GM19351 (cell line): ENCODE measurements at regions not wholly inside any gene's neighbourhood (a gene's known extent, or its start where the extent isn't known, plus 50 kb on each side); places are given as distances from the start of the nearest gene placed in this dataset.
"Not testable (repeated sequence)": the region's sequence is repeated elsewhere in the genome, so short reads cannot be mapped to it uniquely, and the experiment has no call there.

Source experiments
- ATAC-seq: cut with Tn5 transposase; IDR thresholded peaks from one replicate; pipeline ENCODE4 v1.9.1; 2021; ENCODE audit warnings: mild to moderate bottlenecking, moderate library complexity; ENCODE audit not compliant: unreplicated experiment

- no peak for ATAC-seq
Measured at GRCh38 chr12:111124183-111124582, 203.8 kb upstream of the MYL2 start.

GRCh38 chr12:111123390-111123789 lies 203.0 kb upstream of the MYL2 start:
- no peak for ATAC-seq

- ATAC-seq = no peak
Measured at GRCh38 chr12:111122458-111122878, 202.1 kb upstream of the MYL2 start.

DNA sequence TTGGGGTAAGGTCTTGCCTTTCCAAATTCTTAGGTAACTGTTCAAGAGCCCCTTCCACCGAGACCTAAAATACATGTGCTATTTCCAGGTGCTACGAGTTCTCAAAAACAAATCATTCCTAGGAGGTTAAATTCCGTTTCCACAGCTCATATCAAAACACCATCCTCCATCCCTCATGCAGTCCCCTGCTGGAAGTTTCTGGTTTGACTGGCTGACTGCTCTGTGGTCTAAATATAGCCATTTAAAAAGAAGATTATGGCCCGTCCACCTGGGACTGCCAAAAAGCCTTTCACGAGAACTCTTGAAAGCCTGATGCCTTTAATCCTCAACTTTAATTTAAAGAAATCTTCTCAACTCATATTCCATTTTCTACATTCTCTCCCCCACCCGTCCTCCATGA lies 201.5 kb upstream of the MYL2 start:
- no peak for ATAC-seq

DNA sequence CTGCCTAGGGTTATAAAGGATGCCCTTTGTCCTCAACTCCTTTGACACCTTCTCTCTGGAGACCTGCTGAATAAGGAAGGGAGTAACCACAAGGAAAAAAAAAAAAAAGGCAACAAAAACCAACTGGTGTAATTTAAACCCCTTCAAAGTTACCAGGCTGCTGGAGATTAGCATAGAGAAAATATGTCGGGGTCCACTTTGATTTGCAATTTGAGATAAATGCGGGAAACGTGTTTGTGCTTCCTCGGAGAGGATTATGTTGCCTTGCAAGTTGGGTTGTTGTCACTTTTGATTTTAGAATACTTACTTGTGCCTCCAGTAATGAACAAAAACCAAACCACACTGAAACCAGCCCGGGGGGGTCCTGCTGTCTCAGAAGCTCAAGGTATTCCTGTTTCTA lies 200.2 kb upstream of the MYL2 start:
- no peak for ATAC-seq

DNA sequence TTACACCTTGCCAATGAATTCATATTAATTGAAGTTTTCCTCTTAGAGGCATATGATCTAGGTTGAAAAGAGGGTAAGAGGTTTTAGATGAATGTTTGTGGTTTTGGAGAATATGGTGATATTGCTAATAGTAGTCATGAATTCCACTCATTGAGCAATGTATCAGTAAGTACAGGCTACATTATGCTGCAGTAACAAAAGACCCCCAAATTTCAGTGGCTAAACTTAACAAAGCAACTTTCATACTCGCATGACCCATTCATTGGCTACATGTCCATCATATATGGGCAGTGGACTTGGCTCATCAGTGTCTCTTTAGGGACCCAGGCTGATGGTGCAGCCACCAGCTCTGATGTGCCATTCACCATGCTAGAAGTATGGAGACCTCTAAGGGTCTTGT lies 196.6 kb upstream of the MYL2 start:
- no peak for ATAC-seq

DNA sequence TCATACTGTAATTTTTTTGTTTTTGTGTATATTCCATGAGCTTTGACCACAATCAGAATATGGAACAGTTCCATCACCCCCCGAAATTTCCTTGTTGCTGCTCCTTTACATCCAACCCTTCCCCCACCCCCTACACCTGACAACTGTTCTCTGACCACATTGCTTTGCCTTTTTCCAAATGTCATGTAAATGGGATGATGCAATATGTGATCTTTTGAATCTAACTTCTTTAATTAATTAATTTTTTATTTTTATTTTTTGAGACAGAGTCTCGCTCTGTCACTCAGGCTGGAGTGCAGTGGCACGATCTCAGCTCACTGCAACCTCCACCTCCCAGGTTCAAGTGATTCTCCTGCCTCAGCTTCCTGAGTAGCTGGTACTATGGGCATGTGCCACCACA lies 192.9 kb upstream of the MYL2 start:
- ATAC-seq = not testable (repeated sequence)

- no peak for ATAC-seq
Measured at GRCh38 chr12:111112311-111113098, 192.1 kb upstream of the MYL2 start.

DNA sequence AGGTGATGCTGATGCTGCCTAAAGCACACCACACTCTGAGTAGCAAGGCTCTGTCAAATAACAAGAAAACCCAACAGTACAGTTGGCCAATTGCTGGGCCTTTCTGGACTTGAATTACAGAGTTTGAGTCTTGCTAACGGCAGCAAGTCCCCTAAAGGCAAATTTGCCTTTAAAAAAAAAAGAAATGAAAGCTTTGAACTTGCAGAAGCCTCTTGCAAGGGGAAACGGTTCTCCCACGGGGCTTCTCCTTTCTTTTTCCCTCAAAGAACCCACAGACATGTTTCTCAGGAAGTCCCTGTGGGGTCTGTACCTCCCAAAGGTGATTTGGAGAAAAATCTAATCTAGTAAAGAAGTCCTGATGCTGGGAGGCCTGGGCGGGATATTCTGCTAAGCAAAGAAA lies 191.3 kb upstream of the MYL2 start:
- ATAC-seq = no peak

- no peak for ATAC-seq
Measured at GRCh38 chr12:111110556-111110955, 190.2 kb upstream of the MYL2 start.

GRCh38 chr12:111108726-111109125 lies 188.3 kb upstream of the MYL2 start:
- no peak for ATAC-seq

DNA sequence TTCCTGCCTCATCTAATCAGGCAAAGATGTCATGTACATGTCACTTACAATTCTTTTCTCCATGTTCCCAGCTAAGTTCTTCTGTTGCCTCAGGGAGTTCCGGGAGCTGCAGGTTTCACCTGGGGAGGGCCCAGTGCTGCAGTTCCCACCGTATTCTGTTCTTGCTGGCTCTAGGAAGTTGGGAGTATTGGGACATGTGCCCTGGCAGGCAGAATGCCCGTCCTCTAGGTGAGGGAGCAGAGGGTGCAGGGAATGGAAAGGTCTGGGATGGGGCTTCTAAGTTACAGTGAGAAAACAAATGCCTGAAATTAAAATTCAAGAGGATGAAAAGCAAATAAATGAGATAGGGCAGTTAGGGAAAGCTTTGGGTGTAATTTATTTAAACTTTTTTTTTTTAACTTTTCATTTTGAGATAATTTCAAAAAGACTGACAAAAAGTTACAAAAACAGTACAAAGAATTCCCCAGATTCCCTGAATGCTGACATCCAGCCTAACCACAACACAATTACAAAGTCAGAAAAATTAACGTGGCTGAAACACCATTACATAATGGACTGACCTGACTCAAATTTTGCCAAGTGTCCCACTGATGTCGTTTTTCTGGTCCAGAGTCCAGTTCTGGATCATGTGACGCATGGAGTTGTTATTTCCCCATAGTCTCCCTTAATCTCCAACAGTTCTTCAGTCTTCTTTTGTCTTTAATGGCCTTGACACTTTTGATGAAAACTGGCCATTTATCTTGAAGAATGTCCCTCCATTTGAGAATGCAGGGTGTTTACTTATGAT lies 187.2 kb upstream of the MYL2 start:
- ATAC-seq = no peak

DNA sequence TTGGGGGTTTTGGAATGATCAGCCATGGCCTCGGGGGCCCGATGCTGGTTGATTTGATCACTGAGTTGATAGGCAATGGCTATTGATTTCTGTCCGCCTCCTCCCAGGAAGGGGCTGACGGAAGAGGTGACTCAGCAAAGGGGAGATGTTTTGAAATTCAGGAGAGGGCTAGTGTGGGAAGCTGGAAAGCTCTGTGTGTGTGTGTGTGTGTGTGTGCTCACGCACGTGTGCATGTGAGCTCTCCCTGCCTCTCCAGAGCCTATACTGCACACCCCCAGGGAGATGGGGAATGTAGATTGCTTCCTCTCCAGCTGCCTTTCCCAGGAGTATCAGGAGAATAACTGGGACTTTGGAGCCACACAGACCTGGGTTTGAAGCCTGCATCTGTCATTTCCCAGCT lies 184.9 kb upstream of the MYL2 start:
- ATAC-seq = no peak

DNA sequence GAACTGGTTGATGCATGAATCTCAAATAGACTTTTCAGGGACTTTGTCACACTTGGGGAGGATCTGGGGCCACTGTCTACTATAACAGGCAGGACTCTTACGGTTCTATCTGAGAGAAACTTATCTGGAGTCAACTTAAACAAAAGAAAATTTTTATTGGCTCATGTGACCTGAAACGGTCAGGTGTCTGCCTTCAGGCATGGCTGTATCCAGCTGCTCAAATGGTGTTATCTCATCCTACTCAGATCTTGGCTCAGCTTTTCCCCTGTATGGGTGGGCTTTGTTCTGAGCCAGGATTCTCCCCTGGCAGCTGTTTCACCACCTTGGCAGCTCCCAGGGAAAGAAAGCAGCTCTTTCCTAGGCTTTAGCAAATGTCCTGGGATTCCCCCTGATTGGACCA lies 183.2 kb upstream of the MYL2 start:
- ATAC-seq = no peak

DNA sequence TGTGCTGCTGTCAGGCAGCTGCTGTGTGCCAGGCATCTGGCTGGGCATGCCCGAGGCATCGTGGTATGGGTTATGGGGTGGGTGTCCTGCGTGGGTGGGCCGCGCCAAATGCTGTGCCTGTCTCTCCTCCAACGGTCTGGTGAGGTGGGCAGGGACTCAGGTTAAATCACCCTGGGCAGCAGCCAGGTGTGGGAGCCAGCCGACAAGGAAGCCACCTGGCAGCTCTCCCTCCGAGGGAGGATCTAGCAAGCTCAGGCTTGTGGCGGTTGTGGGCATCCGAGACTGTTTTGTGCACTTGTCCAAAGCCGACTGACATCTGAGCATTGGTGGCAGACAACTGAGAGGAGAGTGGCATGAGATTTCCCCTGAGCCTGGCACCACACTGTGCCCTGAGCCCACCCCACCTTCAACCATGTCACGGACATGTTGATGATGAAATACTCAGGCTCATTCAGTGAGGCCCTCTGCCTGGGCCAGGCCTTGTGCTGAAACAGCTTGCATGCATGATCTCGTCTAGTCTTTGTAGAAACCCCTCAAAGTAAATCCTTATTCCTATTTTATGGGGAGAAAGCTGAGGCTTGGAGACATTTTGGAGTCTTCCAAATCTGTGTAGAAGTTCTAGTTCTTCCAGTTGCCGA lies 181.8 kb upstream of the MYL2 start:
- no peak for ATAC-seq

- no peak for ATAC-seq
Measured at GRCh38 chr12:111101003-111101402, 180.6 kb upstream of the MYL2 start.

DNA sequence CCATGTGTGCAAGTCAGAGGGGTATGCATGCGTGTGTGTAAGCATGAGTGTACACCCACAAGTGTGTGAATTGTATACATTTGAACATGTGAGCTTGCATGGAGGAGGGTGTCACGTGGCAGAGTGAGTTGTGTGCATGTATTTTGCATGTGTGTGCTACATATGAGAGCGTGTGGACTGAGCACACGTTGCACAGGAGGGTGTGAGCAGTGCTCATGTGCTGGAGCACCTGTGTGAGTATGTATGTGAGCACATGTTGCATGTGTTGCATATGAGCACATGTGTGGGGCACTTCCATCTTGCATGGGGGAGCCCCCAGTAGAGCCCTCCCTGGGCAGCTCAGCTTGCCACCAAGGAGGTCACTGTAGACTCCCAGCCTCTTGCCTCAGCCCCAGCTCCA lies 180.2 kb upstream of the MYL2 start:
- ATAC-seq = no peak

- ATAC-seq = no peak
Measured at GRCh38 chr12:111100003-111100402, 179.6 kb upstream of the MYL2 start.

GRCh38 chr12:111099186-111099585 lies 178.8 kb upstream of the MYL2 start:
- no peak for ATAC-seq

DNA sequence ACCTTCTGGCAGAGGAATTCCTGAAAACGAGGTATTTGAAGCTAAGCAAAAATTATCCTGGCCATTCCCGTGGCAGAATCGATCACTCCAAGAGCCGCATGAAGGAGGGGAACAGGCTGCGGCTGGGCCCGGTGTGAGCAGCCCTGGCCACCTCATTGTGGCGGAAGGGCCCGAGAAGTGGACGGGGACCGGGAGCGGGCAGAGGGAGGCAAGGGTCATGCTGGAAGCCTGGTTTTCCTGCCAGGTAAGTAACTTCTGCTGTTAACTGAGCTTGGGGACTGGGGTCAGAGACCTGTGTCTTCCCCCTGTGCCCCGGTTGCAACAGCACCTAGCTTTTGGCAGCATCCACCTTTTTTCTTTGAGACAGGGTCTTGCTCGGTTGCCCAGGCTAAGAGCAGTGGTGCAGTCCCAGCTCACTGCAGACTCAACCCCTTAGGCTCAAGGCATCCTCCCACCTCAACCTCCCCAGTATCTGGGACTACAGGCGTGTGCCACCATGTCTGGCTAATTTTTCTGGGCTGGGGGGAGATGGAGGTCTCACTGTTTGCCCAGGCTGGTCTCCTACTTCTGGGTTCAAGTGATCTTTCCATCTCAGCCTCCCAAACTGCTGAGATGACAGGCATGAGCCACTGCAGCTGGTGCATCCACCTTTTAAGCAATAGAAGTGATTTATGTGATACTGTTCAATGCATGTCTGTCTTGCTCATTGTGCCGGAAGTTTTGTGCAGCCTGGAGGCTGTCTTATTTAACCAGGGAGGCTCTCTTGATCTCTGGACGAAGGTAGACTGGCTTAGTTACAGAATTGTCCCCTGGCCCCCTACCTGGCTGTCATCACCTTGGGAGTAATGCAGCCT lies 174.0 kb upstream of the MYL2 start:
- no peak for ATAC-seq
